Neural progenitor cell (in vitro differentiated cells): ENCODE measurements at regions not wholly inside any gene's neighbourhood (a gene's known extent, or its start where the extent isn't known, plus 50 kb on each side); places are given as distances from the start of the nearest gene placed in this dataset.

Experiments
- CTCF ChIP-seq: fragments of 200-600 bp; sonication (generic); IDR thresholded peaks from 2 replicates; pipeline ENCODE4 v1.5.1; 2017; ENCODE audit warnings: antibody characterized with exemption, mild to moderate bottlenecking
- EZH2 ChIP-seq: fragments of 200-600 bp; sonication (generic); IDR thresholded peaks from 2 replicates; pipeline ENCODE4 v1.6.1; 2017; ENCODE audit warnings: antibody characterized with exemption, mild to moderate bottlenecking, moderate library complexity

GRCh38 chr4:124177647-124178425 is 534.7 kb downstream of the ANKRD50 start:
- TF ChIP-seq EZH2 = no peak
- no peak for TF ChIP-seq CTCF
